Adrenal gland (tissue), 5 donors: ENCODE measurements at regions not wholly inside any gene's neighbourhood (a gene's known extent, or its start where the extent isn't known, plus 50 kb on each side); places are given as distances from the start of the nearest gene placed in this dataset.

Experiments used
- POLR2A ChIP-seq, 2 donors: fragments of 450-650 bp; IDR thresholded peaks; one replicate each; pipeline ENCODE4 v1.6.1; 2017; ENCODE audit warnings: antibody characterized with exemption in 2 of 2, mild to moderate bottlenecking in 2 of 2, moderate library complexity in 1 of 2
- TF ChIP-seq, protein P1 (sequence below), 6 experiments: fragments of 450-650 bp in 4 of 6; fragments of 200-600 bp in 2 of 6; sonication (generic) in 1 of 6; IDR thresholded peaks; 1 replicate in 5 of 6; 2 replicates in 1 of 6; pipeline versions ENCODE4 v1.5.1 to v1.8.0; 2016 to 2021; ENCODE audit warnings: antibody characterized with exemption in 6 of 6, mild to moderate bottlenecking in 2 of 6, moderate library complexity in 1 of 6
- donor health status: DM: no; HTN: no; CAD: no.

DNA sequence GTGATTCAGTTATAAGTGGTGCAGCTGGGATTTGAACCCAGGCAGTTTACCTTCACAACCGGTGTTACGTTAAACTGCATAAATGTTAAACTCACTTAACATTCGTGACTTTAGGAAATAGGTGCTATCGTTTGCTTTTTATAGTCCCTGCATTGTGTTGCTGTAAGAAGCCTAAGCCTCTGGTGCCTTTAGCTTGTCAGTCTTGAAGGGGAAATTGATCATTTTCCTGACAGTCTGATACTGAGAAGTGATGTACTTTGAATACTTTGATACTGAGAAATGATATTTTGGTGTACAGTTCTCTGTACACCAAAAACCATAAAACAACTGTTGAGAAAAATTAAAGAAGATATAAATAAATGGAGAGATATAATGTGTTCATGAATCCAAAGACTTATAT is 52.5 kb upstream of the NEDD9 start:
- TF ChIP-seq, protein P1, sequence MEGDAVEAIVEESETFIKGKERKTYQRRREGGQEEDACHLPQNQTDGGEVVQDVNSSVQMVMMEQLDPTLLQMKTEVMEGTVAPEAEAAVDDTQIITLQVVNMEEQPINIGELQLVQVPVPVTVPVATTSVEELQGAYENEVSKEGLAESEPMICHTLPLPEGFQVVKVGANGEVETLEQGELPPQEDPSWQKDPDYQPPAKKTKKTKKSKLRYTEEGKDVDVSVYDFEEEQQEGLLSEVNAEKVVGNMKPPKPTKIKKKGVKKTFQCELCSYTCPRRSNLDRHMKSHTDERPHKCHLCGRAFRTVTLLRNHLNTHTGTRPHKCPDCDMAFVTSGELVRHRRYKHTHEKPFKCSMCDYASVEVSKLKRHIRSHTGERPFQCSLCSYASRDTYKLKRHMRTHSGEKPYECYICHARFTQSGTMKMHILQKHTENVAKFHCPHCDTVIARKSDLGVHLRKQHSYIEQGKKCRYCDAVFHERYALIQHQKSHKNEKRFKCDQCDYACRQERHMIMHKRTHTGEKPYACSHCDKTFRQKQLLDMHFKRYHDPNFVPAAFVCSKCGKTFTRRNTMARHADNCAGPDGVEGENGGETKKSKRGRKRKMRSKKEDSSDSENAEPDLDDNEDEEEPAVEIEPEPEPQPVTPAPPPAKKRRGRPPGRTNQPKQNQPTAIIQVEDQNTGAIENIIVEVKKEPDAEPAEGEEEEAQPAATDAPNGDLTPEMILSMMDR (IDR thresholded peaks at IDR 0.05): no peak
- no peak for TF ChIP-seq POLR2A (IDR thresholded peaks at IDR 0.05)
